GM18517 (cell line): ENCODE measurements at regions not wholly inside any gene's neighbourhood (a gene's known extent, or its start where the extent isn't known, plus 50 kb on each side); places are given as distances from the start of the nearest gene placed in this dataset.
"Not testable (repeated sequence)": the region's sequence is repeated elsewhere in the genome, so short reads cannot be mapped to it uniquely, and the experiment has no call there.

Experiments used
- ATAC-seq: cut with Tn5 transposase; IDR thresholded peaks from one replicate; pipeline ENCODE4 v1.9.1; 2021; ENCODE audit warnings: mild to moderate bottlenecking, moderate library complexity; ENCODE audit not compliant: unreplicated experiment

DNA sequence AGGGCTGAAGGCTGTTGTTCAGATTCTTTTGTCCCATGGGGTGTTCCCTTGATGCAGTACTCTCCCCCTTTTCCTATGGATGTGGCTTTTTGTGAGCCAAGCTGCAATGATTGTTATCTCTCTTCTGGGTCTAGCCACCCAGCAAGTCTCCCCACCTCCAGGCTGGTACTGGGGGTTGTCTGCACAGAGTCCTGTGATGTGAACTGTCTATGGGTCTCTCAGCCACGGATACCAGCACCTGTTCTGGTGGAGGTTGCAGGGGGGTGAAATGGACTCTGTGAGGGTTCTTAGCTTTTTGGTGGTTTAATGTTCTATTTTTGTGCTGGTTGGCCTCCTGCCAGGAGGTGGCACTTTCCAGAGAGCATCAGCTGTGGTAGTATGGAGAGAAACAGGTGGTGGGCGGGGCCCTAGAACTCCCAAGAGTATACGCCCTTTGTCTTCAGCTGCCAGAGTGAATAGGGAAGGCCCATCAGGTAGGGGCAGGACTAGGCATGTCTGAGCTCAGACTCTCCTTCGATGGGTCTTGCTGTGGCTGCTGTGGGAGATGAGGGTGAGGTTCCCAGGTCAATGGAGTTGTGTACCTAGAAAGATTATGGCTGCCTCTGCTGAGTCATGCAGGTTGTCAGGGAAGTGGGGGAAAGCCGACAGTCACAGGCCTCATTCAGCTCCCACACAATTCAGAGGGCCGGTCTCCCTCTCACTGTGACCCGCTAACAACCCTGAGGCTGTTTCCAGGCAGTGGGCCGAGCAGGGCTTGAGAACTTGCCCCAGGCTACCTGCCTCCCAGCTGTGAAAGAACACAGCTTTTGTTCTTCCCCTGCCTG lies 87.4 kb downstream of the DLEU7 start:
- not testable (repeated sequence) for ATAC-seq

DNA sequence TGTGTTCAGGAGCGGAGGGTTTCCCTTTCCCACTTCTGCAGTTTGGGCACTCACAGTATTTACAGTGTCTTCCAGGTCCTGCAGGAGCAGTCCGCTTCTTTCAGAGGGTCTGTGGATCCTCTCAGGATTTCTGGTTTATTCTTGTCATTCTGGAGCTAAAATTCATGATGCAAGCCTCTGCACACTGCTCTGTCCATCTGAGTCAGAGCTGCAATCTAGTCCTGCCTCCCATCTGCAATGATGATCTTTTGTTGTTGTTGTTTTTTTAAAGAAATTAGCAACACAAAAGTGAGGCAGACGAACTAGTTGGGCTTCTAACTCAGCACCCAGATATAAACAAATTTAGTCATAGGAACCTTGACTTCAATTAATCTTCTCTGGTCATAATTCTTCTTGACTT lies 86.5 kb downstream of the DLEU7 start:
- ATAC-seq: no peak

DNA sequence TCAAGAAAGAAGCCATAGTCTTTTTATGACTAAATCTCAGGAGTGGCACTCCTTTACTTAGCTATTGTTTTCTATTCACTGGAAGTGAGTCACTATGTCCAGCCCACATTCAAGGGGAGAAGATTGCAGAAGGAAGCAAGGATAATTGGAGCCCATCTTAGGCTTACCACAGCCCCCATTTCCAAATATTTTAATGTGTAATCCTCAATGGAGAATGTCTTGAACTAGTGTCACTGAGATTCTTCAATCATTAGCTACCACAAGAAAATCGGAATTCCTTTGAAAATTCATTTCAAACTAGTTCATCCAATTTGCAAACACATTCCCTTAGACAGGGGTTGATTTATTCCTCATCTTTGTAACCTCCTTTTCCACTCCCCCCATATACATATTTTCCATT lies 84.7 kb downstream of the DLEU7 start:
- ATAC-seq: no peak

DNA sequence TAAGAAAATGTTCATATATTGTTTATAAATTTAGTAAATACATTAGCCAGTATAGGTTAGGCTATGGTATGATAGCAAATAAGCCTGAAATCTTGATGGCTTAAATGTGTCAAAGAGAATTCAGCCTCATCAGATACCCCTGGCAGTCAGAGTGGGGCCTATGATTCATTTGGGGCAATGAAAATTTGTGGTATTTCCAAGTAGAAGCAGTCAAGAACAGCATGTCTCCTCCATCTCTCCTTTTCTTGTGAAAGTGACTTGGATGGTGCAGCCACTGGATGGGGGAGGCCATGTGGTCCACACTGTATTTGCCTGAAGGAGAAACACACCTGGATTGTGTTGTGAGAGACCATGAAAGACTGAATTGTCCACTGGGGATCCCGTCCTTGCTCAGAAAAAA lies 82.7 kb downstream of the DLEU7 start:
- ATAC-seq: no peak

DNA sequence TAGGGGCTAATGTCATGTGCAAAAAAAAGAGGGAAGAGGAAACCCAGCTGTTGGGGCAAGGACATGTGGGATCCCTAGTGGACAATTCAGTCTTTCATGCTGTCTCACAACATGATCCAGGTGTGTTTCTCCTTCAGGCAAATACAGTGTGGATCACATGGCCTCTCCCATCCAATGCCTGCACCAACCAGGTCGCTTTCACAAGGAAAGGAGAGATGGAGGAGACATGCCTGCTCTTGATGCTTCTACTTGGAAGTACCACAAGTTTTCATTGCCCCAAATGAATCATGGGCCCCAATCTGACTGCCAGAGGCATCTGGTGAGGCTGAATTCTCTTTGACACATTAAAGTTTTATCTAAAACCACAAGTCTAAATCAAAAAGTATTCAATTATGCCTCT lies 82.1 kb downstream of the DLEU7 start:
- ATAC-seq: no peak

DNA sequence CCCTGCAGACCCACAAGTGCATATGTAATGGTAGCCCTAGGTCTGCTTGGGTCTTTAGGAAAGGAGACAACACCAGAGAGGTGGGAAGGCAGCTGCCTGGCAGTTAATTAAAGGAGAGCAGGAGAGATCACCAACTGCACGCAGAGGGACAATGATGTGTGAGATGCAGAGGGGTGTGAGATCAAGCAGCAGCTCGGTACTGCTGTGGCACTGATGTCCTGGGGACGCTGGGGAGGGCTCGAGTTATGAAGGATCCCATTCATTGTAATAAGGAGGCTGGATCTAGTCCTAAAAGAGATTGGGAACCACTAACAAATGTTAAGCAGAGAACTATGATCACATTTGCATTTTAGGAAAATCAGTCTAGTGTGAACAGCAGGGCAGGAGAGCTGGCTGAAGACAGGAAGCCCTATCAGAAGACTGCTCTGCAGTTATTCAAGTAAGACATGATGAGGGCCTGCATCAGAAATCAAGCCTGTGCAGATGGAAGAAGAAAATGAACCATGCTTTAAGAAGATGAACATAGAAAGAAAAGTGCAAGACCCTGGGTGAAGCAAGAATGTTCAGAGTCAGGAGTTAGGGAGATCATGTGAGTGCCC lies 80.4 kb downstream of the DLEU7 start:
- no peak for ATAC-seq

DNA sequence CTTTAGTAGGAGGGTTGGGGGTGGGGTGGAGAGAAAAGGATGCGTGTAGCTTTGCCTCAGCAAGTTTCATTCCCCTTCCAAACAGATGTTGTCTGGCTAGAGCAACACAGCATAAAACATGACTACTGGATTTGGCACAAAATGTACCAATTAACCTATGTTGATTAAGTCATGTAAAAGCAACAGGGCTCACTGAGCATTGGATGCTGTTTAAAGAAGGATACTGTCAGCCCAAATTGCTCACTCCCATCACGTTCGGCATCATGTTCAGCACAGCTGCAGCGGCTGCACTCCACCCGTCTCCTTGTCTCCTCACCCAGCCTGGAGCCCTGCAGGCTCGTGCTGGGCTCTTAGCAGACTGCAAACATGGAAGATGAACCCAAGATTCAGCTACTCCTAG lies 77.5 kb downstream of the DLEU7 start:
- no peak for ATAC-seq

DNA sequence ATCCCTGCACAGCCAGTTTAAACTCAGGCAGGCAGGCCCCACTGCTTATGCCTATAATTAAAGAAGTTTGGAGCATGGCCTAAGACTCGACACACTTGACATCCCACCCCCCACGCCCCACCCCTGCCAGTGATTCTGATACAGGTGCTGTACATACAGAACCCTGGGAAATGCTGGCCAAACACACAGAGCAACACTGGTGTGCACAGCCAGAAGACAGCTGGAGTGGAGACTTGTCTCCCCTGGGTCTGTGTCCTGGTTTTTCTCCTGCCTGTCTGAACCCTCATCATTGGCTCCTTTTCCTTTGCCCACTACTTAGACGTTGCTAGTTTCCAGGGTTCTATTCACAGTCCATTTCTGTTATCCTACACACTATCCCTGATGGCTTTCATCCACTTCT lies 76.8 kb downstream of the DLEU7 start:
- no peak for ATAC-seq

DNA sequence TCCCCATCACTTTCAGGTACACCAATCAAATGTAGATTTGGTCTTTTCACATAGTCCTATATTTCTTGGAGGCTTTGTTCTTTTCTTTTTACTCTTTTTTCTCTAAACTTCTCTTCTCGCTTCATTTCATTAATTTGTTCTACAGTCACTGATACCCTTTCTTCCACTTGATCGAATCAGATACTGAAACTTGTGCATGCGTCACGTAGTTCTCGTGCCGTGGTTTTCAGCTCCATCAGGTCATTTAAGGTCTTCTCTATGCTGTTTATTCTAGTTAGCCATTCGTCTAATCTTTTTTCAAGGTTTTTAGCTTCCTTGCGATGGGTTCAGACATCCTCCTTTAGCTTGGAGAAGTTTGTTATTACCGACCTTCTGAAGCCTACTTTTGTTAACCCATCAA lies 70.6 kb downstream of the DLEU7 start:
- ATAC-seq: not testable (repeated sequence)
